ENCODE measurements at regions not wholly inside any gene's neighbourhood (a gene's known extent, or its start where the extent isn't known, plus 50 kb on each side); places are given as distances from the start of the nearest gene placed in this dataset.

DNA sequence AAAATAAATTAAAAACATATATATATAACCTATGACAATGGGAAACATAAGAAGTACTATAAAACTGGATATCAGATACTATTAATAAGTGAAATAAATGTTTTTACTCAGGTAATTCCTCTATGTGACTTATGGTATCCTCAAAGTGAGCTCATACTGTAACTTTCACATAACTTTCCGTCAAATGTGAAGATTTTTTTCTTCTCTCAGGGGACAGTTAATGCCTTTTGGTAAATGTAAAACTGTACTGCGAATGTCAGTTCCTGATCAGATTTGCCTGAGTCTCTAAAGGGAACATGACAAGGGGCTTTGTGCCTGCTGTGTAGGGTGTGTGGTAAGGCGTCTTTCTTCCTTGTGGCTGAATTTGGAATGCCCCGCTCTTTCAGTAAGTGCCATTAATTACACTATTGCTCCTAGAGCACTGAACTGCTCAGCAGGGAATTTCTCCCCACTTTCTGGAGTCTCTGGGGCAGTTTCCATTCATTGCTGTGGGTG lies 271.8 kb downstream of the PRL start:
- H3K9me3 Mint-ChIP-seq (ENCODE audit: low read depth), result peaks cover 3% of the 10 kb centered on the region
- no peak for DNase-seq (ENCODE audit: low spot score, unreplicated experiment)
- TF ChIP-seq, protein P1, sequence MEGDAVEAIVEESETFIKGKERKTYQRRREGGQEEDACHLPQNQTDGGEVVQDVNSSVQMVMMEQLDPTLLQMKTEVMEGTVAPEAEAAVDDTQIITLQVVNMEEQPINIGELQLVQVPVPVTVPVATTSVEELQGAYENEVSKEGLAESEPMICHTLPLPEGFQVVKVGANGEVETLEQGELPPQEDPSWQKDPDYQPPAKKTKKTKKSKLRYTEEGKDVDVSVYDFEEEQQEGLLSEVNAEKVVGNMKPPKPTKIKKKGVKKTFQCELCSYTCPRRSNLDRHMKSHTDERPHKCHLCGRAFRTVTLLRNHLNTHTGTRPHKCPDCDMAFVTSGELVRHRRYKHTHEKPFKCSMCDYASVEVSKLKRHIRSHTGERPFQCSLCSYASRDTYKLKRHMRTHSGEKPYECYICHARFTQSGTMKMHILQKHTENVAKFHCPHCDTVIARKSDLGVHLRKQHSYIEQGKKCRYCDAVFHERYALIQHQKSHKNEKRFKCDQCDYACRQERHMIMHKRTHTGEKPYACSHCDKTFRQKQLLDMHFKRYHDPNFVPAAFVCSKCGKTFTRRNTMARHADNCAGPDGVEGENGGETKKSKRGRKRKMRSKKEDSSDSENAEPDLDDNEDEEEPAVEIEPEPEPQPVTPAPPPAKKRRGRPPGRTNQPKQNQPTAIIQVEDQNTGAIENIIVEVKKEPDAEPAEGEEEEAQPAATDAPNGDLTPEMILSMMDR (IDR thresholded peaks at IDR 0.05; ENCODE audit: unreplicated experiment), result no peak
- H3K4me1 Mint-ChIP-seq (ENCODE audit: low read depth), result peaks cover 21% of the 10 kb centered on the region
- no peaks in the 10 kb centered on the region for H3K27me3 Mint-ChIP-seq
- peak overlapping the region; percentile 65 for H3K27ac Mint-ChIP-seq
- no peak overlapping the region for H3K4me3 Mint-ChIP-seq (ENCODE audit: low read depth)
- peaks cover 13% of the 10 kb centered on the region for H3K36me3 Mint-ChIP-seq (ENCODE audit: insufficient read depth)

DNA sequence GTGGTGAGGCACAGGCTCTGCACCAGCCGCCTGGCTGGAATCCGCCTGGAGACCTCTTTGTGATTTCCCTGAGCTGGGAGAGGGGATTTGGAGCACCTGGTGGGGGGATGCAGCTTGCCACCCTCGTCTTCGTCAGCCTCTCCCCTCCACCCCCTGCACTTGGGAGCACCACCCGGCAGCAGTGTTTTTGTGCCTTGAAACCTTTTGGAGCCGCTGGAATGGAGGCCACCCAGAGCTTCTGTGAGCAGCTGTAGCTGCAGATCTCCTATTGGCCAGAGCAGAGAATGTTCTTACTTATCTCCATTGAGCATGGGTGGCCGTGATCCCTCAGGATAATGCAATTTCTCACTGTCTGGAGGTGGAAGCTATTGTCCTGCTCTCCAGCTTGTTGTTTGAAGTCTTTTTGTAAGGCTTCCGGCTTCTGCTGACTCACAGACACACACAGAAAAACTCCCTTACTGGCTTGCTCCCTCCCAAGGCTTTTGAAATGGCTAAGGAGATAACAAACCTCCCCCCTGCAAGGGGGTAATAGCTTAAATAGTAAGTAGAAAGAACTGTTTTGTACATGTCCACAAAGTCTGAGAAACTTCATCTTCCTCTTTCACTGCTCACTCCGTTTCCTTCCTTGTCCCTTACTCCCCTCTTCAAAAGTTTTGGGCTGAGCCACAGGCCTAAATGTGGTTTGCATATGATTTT lies 271.2 kb downstream of the PRL start:
- TF ChIP-seq, protein P1 (IDR thresholded peaks at IDR 0.05; ENCODE audit: unreplicated experiment), result no peak
- H3K4me3 Mint-ChIP-seq (ENCODE audit: low read depth), result peak overlapping the region; percentile 22
- DNase-seq (ENCODE audit: low spot score, unreplicated experiment), result no peak
- H3K9me3 Mint-ChIP-seq (ENCODE audit: low read depth), result peaks cover 3% of the 10 kb centered on the region
- H3K27ac Mint-ChIP-seq, result peak overlapping the region; percentile 65
- no peaks in the 10 kb centered on the region for H3K27me3 Mint-ChIP-seq
- peaks cover 13% of the 10 kb centered on the region for H3K36me3 Mint-ChIP-seq (ENCODE audit: insufficient read depth)
- H3K4me1 Mint-ChIP-seq (ENCODE audit: low read depth), result peaks cover 21% of the 10 kb centered on the region

DNA sequence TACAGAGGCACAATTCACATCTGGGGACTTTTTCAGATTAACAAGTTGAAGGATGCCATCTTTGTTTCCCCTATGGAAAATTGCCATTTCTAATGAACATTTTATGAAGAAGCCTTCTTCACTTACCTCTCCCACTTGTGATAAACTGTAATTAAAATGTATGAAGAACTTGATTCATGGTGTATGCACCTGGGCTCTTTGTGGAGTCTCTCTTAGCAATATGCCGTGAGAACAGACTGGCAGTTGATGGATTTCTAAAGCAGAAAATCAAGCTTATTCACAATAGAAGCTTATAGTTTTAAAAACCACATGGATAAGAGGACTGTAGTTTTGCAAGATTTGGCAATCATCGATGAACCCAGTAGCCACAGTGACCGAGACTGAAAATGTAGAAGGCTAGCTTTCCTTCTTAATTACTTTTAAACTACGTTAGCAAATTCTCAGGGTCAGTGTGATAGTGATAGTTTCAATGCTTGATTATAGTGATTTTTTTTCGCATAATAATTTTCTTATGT lies 270.6 kb downstream of the PRL start:
- H3K4me1 Mint-ChIP-seq (ENCODE audit: low read depth), result peaks cover 24% of the 10 kb centered on the region
- TF ChIP-seq, protein P1 (IDR thresholded peaks at IDR 0.05; ENCODE audit: unreplicated experiment), result no peak
- H3K9me3 Mint-ChIP-seq (ENCODE audit: low read depth), result peaks cover 3% of the 10 kb centered on the region
- DNase-seq (ENCODE audit: low spot score, unreplicated experiment), result no peak
- no peaks in the 10 kb centered on the region for H3K27me3 Mint-ChIP-seq
- H3K36me3 Mint-ChIP-seq (ENCODE audit: insufficient read depth), result peaks cover 13% of the 10 kb centered on the region
- peak overlapping the region; percentile 65 for H3K27ac Mint-ChIP-seq
- no peak overlapping the region for H3K4me3 Mint-ChIP-seq (ENCODE audit: low read depth)

DNA sequence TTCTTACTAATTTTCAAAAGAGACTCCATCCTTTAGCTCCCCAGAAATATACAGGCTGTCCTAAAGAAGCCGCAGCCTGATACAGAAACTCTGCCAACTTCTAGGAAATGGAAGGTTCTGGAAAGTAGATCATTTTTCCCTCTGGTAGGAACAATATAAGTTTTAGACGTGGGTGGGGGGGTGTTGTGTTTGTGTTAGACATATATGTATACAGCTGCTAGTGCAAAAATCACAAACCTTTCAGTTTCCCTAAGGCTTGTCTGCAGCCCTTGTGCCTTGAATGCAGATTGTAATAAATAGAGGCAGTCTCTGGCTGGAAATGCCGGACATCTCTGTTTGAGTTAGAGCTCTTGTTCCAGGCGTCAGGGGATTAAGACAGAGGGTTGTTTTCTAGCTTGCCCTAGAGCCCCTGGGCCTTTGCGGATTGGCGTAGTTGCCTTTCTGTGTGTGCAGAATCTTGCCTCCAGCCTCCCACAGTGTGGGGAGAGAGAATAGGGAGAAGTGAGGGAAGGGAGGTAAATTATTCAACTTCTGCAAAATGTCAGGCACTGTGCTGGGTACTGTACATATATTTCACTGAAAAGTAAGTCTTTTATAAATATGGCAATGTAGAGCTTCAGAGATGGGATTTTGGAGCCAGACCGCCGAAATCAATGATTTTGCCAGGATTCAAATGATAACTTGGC lies 269.7 kb downstream of the PRL start:
- TF ChIP-seq, protein P1 (IDR thresholded peaks at IDR 0.05; ENCODE audit: unreplicated experiment), result no peak
- no peak for DNase-seq (ENCODE audit: low spot score, unreplicated experiment)
- no peak overlapping the region for H3K4me3 Mint-ChIP-seq (ENCODE audit: low read depth)
- H3K9me3 Mint-ChIP-seq (ENCODE audit: low read depth), result peaks cover under 1% of the 10 kb centered on the region
- peaks cover 24% of the 10 kb centered on the region for H3K4me1 Mint-ChIP-seq (ENCODE audit: low read depth)
- no peak overlapping the region for H3K27ac Mint-ChIP-seq
- peaks cover 13% of the 10 kb centered on the region for H3K36me3 Mint-ChIP-seq (ENCODE audit: insufficient read depth)
- H3K27me3 Mint-ChIP-seq, result no peaks in the 10 kb centered on the region

DNA sequence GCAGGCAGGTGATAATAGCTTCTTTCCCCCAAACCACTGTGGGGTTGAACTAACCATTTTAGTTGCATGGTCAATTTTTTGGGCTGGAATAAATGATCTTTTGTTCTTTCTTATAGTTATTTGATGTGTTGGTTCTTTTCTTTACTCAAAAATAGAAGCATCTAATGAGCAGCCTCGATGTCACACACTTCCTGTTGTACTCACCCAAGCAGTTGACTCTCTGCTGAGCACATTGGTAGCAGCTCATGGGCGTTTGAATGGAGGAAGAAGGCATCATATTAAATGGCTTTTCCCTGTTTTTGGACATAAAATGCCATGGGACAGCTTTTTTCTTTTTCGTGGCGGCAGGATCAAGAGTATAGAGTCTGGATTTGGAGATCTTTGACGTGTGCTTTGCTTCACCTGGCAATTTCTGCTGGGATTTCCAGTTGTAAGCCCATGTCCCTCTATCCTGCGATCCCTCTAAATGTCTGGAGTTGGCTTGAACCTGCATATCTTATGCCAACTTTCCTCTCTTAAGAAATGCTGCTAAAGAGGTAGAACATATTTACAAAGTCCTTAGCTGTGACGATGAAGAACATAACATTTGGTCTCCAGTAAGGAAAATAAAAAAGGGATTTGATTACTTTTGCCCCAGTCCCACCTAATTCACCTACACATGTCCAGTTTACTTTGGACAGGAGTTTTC lies 268.3 kb downstream of the PRL start:
- no peak for DNase-seq (ENCODE audit: low spot score, unreplicated experiment)
- H3K36me3 Mint-ChIP-seq (ENCODE audit: insufficient read depth), result peaks cover 12% of the 10 kb centered on the region
- H3K4me1 Mint-ChIP-seq (ENCODE audit: low read depth), result peaks cover 24% of the 10 kb centered on the region
- TF ChIP-seq, protein P1 (IDR thresholded peaks at IDR 0.05; ENCODE audit: unreplicated experiment), result no peak
- H3K27me3 Mint-ChIP-seq, result no peaks in the 10 kb centered on the region
- H3K9me3 Mint-ChIP-seq (ENCODE audit: low read depth), result no peaks in the 10 kb centered on the region
- no peak overlapping the region for H3K4me3 Mint-ChIP-seq (ENCODE audit: low read depth)
- H3K27ac Mint-ChIP-seq, result no peak overlapping the region
